HG03039 (cell line): ENCODE measurements at regions not wholly inside any gene's neighbourhood (a gene's known extent, or its start where the extent isn't known, plus 50 kb on each side); places are given as distances from the start of the nearest gene placed in this dataset.

ENCODE experiments used
- ATAC-seq: cut with Tn5 transposase; IDR thresholded peaks from one replicate; pipeline ENCODE4 v1.9.1; 2021; ENCODE audit warnings: mild to moderate bottlenecking, moderate library complexity; ENCODE audit not compliant: unreplicated experiment

DNA sequence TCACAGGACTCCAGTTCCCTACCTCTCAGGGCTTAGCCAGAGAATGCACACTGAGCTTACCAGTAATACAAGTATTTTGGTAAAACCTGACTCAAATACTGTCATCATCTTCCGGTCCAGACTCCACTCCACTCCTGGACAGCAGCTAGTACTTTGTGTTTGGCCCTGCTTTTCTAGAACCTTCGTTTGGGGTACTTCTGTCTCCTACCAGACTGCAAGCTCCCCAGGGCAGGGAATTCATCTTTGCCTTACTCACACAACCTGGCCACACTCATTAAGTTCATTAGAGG lies 108.9 kb upstream of the CDC42EP3 start:
- ATAC-seq: no peak

DNA sequence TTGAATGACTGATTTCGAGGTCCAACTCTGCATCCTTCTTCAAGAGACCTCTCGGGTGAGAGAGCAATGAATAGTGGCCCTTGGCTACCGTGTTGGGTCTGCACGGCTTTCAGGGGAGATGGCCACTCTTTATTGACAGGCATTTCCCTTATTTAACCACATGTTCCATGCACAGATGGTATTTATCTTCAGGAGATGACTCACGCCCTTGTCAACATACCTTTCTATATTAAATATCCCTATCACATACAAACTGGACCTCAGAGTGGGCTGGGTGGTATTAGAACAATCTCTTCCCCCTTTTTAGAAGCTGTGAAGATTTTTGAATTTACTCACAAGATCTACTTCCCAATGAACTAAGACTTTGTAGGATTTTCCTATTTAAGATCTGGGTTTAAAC lies 109.6 kb upstream of the CDC42EP3 start:
- ATAC-seq: no peak

GRCh38 chr2:37782155-37782673 lies 110.8 kb upstream of the CDC42EP3 start:
- no peak for ATAC-seq

DNA sequence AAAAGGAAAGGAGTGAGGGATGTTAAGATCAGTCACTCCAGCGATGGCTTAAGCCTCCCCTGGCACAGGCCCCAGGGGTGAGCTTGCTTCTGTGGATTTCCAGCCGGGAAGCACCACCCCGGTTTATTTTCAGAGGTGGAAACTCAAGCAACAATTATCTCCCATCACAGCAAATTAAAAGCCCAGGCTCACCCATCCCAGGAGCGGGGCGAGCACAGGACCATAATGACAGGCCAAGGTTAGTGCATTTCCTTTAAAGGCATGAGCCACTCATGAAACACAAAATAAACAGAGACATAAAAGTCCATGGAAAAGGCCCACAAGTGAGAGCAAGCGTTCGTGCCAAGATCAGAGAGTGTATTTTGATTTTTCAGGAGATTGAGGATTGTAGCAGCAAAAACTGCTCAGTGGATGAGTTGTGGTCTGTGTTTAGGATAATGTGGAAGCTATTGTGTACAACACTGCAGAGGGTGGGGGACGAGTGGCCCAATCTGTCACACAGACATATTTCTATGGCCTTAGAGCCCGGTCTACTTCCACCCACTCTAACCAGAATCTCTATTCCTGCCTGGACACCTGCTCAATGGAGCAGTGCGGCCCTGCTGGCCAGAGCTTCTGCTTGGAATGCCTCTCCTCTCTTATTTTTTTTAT lies 111.4 kb upstream of the CDC42EP3 start:
- no peak for ATAC-seq

DNA sequence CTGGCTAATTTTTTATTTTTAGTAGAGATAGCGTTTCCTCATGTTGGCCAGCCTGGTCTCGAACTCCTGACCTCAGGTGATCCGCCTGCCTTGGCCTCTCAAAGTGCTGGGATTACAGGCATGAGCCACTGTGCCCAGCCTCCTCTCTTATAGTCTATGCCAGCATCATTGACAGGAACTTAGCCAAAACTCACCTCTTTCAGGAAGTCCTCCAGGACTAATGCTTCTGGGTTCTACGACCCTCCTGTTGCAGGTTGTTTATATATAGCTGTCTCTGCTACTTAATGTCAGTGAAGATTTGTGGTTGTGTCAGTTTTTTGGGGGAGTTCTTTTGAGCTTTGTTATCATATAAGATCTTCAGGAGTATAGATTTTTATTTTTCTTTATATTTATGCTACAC lies 112.1 kb upstream of the CDC42EP3 start:
- ATAC-seq: no peak

- ATAC-seq: no peak
Observed at GRCh38 chr2:37784071-37784758, 112.8 kb upstream of the CDC42EP3 start.

DNA sequence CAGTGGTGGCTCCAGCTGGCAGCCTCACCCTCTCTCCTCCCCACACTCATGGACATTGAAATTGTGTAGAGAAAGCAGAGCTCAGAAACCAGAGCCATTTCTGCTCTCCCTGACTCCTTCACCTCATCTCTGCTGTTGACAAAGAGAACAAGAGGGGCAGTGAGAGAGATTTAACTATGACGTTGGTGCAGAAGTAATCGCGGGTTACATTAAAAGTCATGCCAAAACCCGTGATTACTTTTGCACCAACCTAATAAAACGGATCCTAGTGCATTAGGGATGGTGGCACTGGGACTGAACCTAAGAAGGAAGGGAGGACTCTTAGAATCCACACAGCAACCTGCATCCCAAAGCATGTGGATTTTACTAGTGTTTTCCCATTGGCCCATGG lies 113.3 kb upstream of the CDC42EP3 start:
- no peak for ATAC-seq

GRCh38 chr2:37786191-37786698 lies 114.8 kb upstream of the CDC42EP3 start:
- no peak for ATAC-seq

GRCh38 chr2:37786854-37787253 lies 115.4 kb upstream of the CDC42EP3 start:
- no peak for ATAC-seq

GRCh38 chr2:37788602-37789209 lies 117.3 kb upstream of the CDC42EP3 start:
- no peak for ATAC-seq

- ATAC-seq: no peak
Observed at GRCh38 chr2:37790019-37790418, 118.6 kb upstream of the CDC42EP3 start.

GRCh38 chr2:37790462-37790861 lies 119.0 kb upstream of the CDC42EP3 start:
- ATAC-seq: no peak

GRCh38 chr2:37792366-37792765 lies 120.9 kb upstream of the CDC42EP3 start:
- no peak for ATAC-seq

DNA sequence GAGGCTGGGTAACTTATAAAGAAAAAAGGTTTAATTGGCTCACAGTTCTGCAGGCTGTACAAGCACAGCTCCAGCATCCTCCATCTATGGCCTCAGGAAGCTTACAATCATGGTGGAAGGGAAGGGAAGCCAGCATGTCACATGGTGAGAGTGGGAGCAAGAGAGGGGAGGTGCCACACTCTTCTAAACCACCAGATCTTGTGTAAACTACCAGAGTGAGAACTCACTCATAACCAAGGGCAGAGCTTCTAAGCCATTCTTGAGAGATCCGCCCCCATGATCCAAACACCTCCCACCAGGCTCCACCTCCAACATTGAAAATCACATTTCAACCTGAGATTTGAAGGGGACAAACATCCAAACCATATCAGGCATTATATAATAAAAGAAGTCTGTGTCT lies 121.6 kb upstream of the CDC42EP3 start:
- no peak for ATAC-seq

DNA sequence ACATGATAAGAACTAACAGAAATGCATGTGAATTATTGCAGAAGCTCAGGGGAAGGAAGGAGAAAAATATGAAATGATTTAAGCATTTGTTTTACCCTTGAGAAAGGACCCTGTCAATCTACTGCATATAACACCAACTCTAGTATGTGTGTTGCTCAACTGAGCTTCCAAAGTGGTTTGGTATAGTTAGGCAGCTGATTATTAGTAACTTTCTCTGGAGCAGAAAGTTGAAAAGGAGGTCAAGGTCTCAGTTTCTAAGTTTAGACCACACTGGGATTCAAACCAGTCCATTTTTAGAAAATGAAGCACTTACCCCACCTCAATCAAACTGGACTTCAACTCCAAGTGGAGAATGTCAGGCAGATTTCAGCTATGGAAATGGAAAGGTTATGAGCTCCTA lies 123.3 kb upstream of the CDC42EP3 start:
- ATAC-seq: no peak

DNA sequence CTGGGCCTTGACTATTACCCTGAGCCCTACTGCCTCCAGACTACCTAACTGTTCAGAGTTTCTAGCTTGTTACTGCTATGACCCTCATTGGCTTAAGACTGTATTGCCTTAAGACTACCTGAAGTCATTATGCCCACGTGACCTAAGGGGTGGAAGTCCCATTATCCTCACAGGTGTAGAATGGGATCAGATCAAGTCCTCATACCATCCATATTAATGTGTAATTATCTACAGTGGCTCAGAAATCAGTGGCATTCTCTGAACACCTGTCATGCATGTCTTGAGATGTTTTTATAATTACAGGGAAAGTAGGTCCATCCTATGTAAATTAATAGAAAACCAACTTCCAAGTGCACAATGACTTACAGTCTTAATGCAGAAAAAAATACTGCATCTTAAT lies 124.0 kb upstream of the CDC42EP3 start:
- ATAC-seq: no peak

DNA sequence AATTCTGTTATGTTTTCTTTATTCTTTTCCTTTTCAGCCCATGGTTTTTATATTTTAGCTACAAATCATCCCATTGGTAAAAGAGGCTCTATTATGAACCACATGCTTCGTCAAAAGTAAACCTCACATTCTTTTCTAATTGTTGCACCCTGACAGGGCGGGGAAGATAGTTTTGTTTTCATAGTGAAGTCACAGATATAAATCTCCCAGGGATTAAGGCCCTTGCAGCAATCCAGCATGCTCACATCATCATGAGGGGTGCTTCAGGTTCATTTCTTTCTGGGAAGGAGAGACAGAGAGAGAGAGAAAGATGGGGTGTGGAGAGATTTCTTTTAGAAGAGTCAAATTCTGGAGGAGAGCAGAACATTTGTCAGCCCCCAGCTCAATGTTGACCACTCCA lies 124.5 kb upstream of the CDC42EP3 start:
- no peak for ATAC-seq

- ATAC-seq: no peak
Observed at GRCh38 chr2:37796481-37796880, 125.0 kb upstream of the CDC42EP3 start.

- ATAC-seq: no peak
Observed at GRCh38 chr2:37797081-37797480, 125.6 kb upstream of the CDC42EP3 start.

- no peak for ATAC-seq
Observed at GRCh38 chr2:37798315-37799005, 126.6 kb upstream of the RMDN2 start.

DNA sequence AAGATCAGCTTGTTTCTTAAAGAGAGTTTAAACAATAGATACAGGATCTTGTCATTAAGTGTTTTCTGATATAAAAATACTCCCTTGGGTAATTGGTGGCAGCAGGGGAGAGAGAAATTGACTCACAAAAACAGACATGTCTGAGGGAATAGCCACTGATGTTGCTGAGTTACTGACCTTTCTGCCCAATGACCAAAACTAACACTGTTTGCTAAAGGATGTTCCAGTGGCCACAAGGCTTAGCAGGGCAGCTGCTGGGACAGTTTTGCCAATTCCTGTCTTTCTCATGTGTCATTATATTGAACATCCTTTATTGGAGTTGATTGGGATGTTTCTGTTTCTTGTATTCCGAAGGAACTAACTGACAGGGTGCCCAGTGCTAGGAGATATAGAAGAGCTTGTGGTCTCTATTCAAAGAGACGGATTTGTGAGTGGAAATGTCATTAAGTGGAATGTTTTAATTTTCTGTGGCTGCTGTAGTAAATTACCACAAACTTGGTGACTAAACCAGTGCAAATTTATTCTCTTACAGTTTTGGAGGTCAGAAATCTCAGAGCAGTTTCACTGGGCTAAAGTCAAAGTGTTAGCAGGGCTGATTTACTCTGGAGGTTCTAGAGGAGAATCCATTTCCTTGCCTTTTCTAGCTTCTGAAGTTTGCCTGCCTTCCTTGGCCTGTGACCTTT lies 124.8 kb upstream of the RMDN2 start:
- ATAC-seq: no peak
